ENCODE measurements at regions not wholly inside any gene's neighbourhood (a gene's known extent, or its start where the extent isn't known, plus 50 kb on each side); places are given as distances from the start of the nearest gene placed in this dataset.

DNA sequence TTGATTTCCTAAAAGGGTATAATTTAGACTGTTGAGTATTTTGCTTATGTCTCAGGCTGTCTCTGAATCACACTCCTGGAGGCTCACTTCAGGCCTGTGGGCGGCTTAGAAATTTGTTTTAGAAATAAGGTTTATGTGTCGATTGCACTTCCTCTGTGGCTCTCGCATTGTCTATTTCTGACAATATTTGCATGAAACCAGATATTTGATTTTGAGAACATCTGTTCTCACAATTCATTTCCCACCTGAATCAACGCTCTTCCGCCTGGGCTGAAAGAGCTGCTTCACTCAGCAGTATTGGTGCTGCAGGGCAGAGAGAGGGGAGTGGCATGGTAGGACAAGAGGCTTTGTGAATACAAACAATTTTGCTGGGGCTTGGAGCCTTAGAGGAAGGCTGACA lies 262.0 kb downstream of the ADRA2A start:
- FAIRE-seq (no peak), DNase-seq (ENCODE audit: insufficient read length, low spot score) (no peak)

DNA sequence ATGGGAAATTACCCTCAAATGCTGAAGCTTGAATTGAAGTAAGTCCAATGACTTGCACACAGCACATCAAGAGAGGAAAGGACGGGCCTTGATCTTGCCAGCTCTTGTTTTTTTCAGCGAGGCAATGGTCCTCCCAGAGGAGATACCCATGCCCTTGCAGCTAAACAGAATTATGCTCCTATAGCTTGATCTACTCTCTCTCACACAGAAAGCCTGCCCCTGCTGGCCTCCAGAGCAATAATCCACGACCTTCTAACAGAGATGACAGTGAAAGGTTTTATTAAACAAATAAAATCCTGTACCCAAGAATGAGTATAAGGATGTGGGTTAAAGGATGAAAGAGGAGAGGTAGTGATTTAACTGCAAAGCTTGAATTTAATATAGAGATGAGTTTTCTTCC lies 268.0 kb downstream of the ADRA2A start:
- no peak for DNase-seq (ENCODE audit: insufficient read length, low spot score)
- FAIRE-seq = no peak

DNA sequence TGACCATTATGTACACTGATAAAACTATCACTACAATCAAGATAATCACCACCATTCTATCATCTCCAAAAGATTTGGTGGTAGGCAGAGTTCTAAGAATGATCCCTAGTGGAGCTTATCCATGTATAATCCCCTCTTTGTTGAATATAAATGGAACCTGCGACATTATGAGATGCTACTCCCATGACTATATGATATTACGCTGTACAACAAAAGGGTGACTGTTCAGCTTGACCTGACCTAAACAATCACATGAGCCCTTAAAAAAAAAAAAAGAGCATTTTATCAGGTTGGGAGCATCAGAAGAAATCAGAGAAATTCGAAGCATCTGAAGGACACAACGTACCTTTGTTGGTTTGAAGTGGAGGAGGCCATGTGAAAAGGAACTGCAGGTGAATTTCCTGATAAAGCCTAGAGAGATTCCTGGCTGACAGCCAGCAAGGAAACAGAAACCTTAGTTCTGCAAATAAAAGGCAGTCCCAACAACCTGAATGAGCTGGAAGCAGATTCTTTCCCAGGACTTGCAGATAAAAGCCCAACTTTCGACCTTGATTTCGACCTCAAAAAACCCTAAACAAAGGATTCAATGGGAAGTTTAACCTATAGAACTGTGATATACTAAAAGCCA lies 270.7 kb downstream of the ADRA2A start:
- DNase-seq (ENCODE audit: insufficient read length, low spot score) = no peak
- no peak for FAIRE-seq

DNA sequence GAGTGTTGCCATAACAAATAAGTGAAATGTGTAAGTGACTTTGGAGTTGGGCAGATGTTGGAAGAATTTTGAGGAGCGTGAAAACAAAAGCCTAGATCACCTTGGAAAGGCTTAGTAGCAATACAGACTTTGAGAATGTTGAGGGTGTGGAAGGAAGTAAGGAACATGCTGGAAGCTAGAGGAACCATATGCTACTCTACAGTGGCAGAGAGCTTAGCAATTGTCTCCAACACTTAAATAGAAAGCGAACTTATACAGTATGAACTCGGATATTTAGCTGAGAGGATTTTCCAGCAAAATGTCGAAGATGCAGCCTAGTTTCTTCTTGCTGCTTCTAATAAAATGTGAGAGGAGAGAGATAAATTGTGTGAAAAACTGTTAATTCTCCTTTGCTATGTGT lies 271.2 kb downstream of the ADRA2A start:
- DNase-seq (ENCODE audit: insufficient read length, low spot score) = no peak
- FAIRE-seq = no peak

DNA sequence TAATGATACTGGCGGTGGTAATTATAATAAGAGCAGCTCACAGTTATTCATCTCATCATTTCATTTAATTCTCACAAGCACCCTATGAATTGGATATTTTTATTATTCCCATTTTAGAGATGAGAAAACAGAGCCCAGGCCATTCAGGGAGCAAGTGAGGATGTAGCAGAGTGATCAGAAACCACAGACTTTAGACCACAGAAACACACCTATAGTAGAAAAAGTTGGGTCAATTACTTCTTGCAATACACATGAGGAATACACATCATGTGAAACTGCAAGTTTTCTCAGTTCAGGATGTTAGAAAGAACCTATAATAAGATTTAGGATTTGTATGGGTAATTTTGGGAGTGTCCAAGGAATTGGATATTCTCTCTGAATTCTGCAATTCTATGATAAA lies 278.0 kb downstream of the ADRA2A start:
- FAIRE-seq (no peak), DNase-seq (ENCODE audit: insufficient read length, low spot score) (no peak)

DNA sequence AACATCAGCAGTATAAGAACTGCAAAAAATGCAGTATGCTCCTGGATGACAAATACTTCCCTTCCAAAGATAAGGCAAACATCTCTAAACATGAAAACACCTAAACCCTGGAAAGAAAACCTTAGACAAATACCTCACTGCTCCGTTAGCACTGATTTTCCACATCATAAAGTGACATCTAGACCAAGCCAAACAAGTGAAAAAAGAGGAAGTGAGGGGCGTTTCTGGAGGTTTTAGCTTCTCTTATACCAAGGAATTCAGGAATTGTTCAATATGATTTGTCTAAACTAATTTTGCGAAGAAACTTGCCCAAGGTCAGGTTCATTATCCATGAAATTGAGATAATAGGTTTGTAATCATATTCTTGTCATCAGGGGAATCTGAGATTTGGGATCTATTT lies 279.7 kb downstream of the ADRA2A start:
- DNase-seq (ENCODE audit: insufficient read length, low spot score) (no peak), FAIRE-seq (no peak)

DNA sequence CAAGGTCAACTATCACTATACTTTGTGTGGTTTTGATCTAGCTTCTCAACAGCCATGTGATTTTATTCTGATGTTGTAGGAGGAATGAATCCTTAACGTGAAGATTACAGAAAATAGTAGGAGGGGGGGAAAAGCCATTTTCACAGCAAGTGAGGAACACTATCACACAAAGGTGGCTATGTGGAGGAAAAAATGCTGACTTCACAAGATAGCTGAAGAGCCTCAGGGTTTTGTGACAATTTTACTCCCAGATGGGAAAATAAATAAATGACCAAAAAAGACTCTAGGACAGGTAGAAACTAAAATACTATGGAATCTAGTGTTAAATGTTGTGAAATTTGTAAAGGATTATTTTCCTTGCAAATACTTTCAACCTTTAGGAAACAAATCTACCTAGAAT lies 281.0 kb downstream of the ADRA2A start:
- FAIRE-seq = no peak
- no peak for DNase-seq (ENCODE audit: insufficient read length, low spot score)

DNA sequence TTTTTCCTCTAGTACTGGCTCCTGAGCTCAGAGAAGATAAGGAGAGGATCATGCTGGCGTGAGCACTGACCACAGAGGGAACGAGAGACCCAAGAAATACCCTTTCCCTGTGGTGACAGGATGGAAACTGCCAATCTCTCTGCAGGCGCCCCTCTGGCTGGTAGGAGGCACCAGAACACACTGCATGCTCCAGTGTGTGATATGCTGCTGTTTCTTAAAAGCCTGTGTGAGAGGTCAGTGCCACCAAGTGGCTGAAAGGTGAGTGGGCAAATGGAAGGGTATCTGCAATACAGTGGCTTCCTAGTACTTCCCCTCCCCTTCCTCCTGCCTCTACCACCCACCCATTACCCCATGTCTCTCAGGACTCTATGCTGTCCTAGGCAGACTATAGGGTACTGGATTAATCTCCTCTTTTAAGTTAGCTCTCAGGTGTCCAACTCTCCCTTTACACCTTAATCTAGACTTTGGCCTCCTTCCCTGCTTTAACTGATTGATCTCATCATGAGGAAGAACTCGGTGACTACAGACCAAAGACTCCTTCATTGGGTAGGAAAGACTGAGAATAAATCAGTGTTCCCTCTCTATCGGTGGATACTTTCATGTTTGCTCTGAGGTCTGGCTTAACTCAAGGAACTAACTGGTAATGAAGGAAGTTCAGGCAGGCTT lies 283.6 kb downstream of the ADRA2A start:
- FAIRE-seq (no peak), DNase-seq (ENCODE audit: insufficient read length, low spot score) (no peak)

DNA sequence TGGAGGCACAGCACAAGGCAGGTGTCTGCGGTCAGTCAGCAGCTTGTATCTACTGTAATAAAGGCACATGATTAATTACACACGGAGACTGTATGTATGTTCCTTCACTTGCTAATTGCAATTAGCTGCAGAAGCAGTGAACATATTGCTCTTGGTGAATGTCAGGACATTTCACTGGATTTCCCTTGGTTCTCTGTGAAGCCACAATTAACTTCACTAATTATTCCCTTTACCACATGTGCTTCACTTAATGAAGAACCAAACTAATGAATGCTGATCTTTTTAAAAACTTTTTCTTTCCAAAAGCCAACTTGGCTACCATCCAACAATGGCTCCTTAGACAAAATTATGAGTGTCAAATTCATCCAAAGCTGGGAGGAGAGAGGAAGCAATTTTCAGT lies 290.7 kb downstream of the ADRA2A start:
- FAIRE-seq = no peak
- no peak for DNase-seq (ENCODE audit: insufficient read length, low spot score)

DNA sequence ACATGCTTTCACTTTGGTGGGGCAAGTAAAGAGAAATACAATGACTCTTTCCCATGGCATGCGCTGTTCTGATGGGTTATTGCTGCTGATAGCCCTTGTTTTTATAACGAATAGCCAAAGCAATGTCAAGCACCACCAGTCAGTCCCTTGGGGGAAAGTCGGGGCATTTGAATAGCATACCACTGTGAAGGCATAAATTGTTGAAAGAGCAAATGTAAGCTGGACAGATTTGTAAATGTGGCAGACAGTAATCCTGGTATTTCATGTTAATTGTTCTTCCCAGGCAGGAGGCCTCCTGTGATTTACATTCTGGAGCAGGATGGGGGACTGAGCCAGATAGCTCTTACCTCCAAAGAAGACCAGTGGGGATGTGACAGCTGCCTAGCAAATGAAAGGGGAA lies 293.3 kb downstream of the ADRA2A start:
- no peak for DNase-seq (ENCODE audit: insufficient read length, low spot score)
- FAIRE-seq = no peak

DNA sequence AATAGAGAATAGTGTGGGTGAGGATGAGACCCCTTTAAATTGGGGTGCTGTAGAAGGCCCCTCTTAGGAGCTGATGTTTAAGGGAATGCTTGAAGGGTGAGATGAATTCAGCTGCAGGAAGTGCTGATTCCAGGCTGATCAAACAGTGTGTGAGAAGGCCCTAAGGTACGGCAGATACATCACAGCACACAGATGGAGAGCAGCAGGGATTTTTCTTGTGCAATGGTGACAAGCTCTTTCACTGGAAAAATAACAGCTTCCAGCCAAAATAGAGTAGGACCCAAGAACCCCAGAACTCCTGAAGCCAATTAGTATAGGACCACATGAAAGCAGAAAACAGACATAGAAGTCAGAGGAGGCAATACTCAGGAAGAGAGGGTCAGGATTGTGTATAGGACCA lies 296.9 kb downstream of the ADRA2A start:
- FAIRE-seq = no peak
- DNase-seq (ENCODE audit: insufficient read length, low spot score) = no peak

DNA sequence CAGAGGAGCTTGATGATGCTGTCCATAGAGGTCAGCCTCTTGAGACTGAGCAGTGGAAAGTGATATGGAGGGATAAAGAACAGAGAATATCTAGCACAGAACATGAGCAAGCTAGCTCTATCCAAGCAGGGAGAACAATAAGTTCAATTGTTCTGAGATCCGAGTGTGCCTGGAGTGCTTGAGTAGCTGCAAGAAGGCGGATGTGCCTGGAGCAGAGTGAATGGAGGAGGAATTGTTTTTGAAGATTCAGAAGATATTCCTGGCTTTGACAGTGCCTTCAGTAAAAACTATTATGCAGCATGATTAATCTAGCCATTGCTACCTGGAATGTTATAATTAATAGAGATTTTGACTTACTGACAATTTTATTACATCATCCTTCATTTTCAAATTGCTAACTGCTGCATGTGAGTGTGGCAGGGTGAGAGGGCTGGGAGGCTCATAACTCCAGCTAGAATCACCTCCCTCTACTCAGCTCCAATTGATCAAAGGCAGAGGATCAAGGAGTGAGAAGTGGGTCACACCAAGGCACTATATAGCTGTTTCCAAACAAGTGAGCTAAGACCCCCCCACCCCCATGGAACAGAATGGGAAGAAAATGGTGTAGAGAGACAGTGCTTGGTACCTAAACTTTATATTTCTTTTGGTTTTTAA lies 302.8 kb downstream of the ADRA2A start:
- DNase-seq (ENCODE audit: insufficient read length, low spot score) (no peak), FAIRE-seq (no peak)

DNA sequence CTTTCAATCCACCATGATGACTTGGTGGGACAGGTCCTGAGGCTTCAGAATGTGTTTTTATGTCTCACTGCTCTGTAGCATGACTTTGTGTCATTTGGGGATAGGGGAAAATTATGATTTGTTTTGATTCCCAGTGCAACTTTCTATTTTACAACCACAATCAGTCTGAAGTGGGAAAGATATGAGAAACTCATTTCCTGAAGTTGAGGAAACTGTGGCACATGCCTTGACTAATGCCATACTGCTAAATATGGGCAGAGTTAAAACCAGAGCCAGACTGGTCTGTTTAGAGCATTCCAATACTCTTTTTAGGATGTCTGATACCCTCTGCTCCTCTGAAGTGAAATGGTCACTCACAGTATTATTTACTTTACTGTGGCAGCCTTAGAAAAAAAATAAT lies 307.7 kb downstream of the ADRA2A start:
- no peak for DNase-seq (ENCODE audit: insufficient read length, low spot score)
- no peak for FAIRE-seq

DNA sequence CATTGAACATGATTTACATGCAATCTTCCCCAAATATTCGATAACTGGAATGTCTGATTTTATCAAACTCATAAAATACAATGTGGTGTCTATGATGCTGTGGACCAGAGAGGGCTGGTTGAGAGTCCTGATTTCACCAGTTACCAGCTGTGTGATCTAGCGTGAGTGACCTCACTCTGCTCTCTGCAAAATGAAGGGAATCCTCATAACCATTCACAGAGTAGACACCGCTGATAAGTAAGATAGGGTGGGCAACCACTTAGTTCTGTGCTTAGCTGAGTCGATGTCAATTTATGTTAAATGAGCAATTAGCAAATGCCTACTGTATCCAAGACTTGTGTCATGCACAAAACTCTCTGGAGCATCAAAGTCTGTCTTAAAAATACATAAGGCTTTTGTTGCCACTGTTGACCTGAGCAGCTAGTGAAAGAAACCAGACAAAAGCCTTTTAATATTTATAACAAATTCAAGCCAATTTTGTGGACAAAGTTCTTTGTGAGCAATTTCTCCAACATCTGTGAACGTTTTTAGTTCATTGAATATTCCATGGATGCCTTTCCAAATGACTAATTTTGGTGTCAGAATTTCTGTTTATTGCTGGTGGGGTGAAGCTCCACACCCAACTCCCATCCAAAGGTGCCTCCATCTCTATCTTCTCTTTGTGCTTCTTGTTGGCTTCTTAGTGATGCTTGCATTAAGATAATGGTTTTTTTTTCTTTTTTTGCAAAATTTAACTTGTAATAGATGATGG lies 314.2 kb downstream of the ADRA2A start:
- FAIRE-seq = no peak
- no peak for DNase-seq (ENCODE audit: insufficient read length, low spot score)

DNA sequence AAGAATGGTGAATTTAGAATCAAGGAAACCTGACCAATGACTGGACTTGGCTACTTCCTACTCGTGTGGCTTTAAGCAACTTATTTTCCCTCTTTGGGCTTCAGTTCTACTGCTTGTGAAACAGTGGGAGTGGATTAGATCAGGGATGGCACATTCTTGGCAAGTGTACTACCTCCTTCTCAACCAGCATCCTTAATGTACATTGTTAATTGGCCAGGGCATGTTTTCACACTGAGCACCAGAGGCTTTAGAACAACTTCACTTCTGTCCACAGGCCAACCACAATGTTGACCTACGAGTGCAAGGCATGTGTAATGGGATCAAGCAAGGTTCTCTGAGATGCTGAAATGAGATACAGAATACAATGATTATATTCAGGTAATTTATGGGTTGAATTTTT lies 315.3 kb downstream of the ADRA2A start:
- FAIRE-seq (no peak), DNase-seq (ENCODE audit: insufficient read length, low spot score) (no peak)

DNA sequence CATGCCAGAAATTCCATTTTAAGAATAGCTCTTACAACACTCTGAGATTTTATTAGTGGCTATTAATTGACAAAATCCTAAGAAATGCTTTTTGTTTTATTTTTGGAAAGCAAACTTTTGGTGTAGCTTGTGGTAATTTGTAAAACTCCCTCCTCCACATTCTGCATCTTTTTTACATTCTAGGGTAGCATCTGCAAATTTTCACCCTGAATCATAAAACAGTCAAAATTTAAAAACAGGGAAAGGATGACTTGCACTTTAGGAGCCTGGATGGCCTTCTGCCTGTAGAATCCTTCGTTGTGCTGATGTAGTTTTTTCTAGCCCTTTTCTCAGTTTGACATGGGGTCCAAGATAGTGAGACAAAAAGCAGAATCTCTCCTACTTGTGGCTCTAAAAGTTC lies 316.1 kb downstream of the ADRA2A start:
- DNase-seq (ENCODE audit: insufficient read length, low spot score) (no peak), FAIRE-seq (no peak)

DNA sequence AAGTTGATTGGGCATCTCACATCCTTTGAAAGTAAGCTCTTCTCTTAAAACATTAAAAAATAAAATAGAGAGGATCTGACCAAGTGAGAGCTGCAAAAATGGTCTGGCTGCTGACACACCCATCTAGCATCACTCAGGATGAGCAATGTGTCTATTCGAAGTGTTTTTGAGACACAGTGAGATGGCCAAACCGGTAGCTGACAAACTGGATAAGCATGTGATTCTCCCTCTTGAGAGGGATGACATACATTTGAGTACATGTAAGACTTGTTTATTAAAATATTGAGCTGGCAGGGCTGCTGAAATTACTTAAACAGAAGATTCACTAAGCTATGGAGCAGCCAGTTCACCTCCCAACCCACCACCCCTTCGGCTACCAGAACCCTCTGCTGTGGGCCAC lies 333.9 kb downstream of the ADRA2A start:
- no peak for FAIRE-seq

DNA sequence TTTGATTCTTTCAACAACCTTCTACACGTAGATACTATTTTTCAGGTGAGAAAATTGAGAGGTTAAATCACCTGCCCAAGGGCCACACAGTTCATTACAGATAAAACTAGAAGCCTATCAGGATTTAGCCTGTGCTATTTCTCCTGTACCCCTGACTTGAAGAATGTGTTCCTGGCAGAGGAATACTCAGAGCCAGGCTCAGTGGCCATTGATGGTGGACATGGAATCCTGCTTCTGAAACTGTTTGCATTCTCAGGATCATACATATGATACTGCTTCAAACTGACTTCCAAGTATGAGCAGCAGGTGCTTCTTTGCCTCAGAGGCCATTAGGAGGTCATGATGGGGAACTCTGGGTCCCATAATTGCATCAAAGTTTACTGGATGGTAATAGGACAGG lies 348.6 kb downstream of the ADRA2A start:
- no peak for DNase-seq (ENCODE audit: insufficient read length, low spot score)
- FAIRE-seq = no peak

More for the DNA sequence above, 333.9 kb downstream of the ADRA2A start:
- DNase-seq (ENCODE audit: insufficient read length, low spot score) = no peak

DNA sequence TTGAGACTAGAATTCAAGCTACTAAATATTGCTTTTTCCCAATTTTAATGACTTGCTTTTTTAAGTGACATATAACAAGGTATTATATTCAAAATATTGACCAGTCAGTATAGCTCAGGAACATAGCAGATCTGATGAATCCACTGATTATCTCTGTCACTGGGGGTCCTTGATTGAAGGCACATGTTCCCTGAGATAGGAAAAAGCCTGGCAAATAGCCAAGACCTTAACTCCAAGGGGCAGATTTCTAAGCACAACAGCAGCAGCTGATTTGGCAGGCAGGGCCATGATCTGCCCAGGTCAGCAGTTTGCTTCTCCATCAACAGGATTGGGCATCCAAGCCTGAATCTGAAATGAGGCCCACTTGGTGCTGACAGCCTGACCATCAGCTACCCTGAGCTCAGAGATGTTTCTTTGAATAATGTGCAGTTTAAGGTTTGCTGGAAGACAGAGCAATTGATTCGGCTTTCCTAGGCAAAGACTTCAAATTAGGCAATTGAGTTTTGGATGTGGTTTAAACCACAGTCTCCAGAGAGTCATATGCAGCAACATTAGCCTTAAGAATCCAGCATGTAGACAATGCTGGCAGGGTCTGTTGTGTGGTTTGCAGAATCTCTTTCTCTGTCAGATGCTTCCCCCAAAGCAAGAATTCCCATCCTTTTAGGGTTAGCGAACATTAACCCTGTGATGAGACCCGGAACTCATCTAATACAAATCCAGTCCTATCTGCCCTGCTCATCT lies 352.6 kb downstream of the ADRA2A start:
- FAIRE-seq (no peak), DNase-seq (ENCODE audit: insufficient read length, low spot score) (no peak)

DNA sequence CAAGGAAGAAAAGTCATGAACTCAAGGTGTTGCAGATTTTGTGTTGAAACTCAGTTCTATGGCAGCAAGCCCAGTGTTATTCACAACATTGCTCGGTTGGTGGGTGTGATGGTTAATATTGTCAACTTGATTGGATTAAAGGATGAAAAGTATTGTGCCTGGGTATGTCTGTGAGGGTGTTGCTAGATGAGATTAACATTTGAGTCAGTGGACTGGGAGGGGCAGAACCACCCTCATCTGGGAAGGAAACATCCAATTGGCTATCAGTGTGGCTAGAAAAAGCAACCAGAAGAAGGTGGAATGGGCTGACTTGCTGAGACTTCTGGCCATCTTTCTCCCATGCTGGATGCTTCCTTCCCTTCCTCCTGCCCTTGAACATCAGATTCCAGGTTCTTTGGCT lies 353.2 kb downstream of the ADRA2A start:
- no peak for FAIRE-seq
- no peak for DNase-seq (ENCODE audit: insufficient read length, low spot score)

DNA sequence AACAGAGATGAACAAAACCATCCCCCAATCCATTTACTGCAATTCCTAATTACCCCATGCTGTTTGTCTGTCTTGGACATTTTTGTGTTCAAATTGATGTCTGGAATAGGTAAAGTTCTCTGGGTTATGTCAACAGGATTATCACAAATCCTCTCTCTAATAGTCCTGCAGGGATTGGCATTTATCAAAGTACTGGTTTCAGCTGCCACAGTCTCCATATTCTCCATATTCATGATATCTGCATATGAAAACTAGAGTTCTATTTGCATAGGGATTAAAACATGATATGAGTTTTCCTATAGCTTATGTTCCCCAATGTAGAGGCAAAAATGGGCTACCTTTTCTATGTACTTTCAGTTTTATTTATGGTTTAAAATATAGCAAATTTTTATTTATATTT lies 355.8 kb downstream of the ADRA2A start:
- FAIRE-seq (no peak), DNase-seq (ENCODE audit: insufficient read length, low spot score) (no peak)

Data from GM19239 (cell line).